PFSK-1 (cell line): ENCODE measurements at regions not wholly inside any gene's neighbourhood (a gene's known extent, or its start where the extent isn't known, plus 50 kb on each side); places are given as distances from the start of the nearest gene placed in this dataset.

Experiments
- FOXP2 ChIP-seq: optimal IDR thresholded peaks from 2 replicates; pipeline ENCODE3; 2011; ENCODE audit warnings: borderline replicate concordance, control low read depth, inconsistent platforms; ENCODE audit not compliant: insufficient read depth; ENCODE audit errors: extremely low read length, extremely low read depth
- POLR2AphosphoS5 ChIP-seq: IDR thresholded peaks from 2 replicates; pipeline ENCODE4 v1.6.1; 2012; ENCODE audit warnings: low read depth, mild to moderate bottlenecking, control low read depth, low read length, moderate library complexity
- REST ChIP-seq, 2 experiments: IDR thresholded peaks; 2 replicates each; pipeline versions ENCODE4 v1.6.1 to v1.8.0; 2011 to 2012; ENCODE audit warnings: low read depth in 2 of 2, low read length in 2 of 2, control low read depth in 1 of 2, inconsistent platforms in 1 of 2, mild to moderate bottlenecking in 1 of 2, moderate library complexity in 1 of 2; ENCODE audit not compliant: insufficient read depth in 1 of 2
- SIN3A ChIP-seq: IDR thresholded peaks from 2 replicates; pipeline ENCODE4 v1.6.1; 2012; ENCODE audit warnings: mild to moderate bottlenecking, low read length, moderate library complexity, borderline replicate concordance; ENCODE audit not compliant: insufficient read depth
- TAF1 ChIP-seq: IDR thresholded peaks from 2 replicates; pipeline ENCODE4 v1.6.1; 2012; ENCODE audit warnings: low read length, control low read depth, borderline replicate concordance; ENCODE audit not compliant: insufficient read depth

DNA sequence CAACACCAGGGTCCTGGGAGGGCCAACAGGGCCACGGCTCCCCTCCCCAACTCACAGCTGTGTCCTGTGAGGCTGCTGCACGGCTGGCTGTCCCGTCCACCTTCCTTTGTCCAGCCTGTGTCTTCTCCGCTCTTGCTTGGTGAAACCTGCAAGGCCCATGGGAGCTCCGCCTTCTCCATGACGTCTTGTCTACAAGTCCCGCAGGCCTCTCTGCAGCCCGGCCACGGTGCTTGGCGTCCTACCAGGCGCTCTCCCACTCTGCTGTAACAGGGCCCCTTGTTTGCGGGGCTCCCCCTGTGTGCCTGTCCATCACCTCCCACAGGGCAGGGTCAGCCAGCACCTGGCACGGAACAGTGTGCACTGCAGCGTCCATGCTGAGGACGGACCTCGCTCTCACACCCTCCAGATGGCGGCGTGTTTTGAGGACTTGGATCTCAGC, 866.8 kb downstream of the TBC1D22A start:
- TF ChIP-seq TAF1: no peak
- TF ChIP-seq SIN3A: no peak
- TF ChIP-seq POLR2AphosphoS5: no peak
- TF ChIP-seq REST (IDR thresholded peaks at IDR 0.05; ENCODE audit: insufficient read depth in 1 of 2, low read depth in 2 of 2, low read length in 2 of 2): no peak
- TF ChIP-seq FOXP2: no peak
